Activated CD8-positive, alpha-beta T cell treated with anti-CD3 and anti-CD28 coated beads, Interleukin-2, amount 10 ng/mL, durations not matched to agents 7 days and 5 days (primary cell): ENCODE measurements at regions not wholly inside any gene's neighbourhood (a gene's known extent, or its start where the extent isn't known, plus 50 kb on each side); places are given as distances from the start of the nearest gene placed in this dataset.

Source experiments
- ATAC-seq: fragments of 150-1000 bp; cut with Tn5 transposase; one replicate; pipeline ENCODE4 v1.10.0; 2021; ENCODE audit warnings: moderate library complexity
- CTCF ChIA-PET: fragments of 350-600 bp; sonication (Branson Sonifier 250); formaldehyde crosslinking; loops from one replicate; lab custom pipeline; 2021; ENCODE audit warnings: antibody characterized with exemption; lab: Charles Lee
- POLR2A ChIA-PET: fragments of 350-600 bp; sonication (Branson Sonifier 250); formaldehyde crosslinking; loops from one replicate; lab custom pipeline; 2021; ENCODE audit warnings: antibody characterized with exemption; lab: Charles Lee
- DNase-seq: peaks from one replicate; pipeline ENCODE4 v3.0.0-alpha.2; 2020
- H3K27ac Mint-ChIP-seq: one replicate; pipeline ENCODE4 v1.8.0; 2021; ENCODE audit warnings: mild to moderate bottlenecking, mixed read lengths
- H3K27me3 Mint-ChIP-seq: one replicate; pipeline ENCODE4 v1.8.0; 2021; ENCODE audit warnings: low read depth, mixed read lengths
- H3K36me3 Mint-ChIP-seq: one replicate; pipeline ENCODE4 v1.8.0; 2021; ENCODE audit warnings: low read depth, mixed read lengths
- H3K4me1 Mint-ChIP-seq: one replicate; pipeline ENCODE4 v1.8.0; 2021; ENCODE audit warnings: low read depth, mixed read lengths
- H3K4me3 Mint-ChIP-seq: one replicate; pipeline ENCODE4 v1.8.0; 2021; ENCODE audit warnings: mild to moderate bottlenecking, mixed read lengths
- H3K9me3 Mint-ChIP-seq: one replicate; pipeline ENCODE4 v1.8.0; 2022; ENCODE audit warnings: mixed read lengths; ENCODE audit not compliant: insufficient read depth

DNA sequence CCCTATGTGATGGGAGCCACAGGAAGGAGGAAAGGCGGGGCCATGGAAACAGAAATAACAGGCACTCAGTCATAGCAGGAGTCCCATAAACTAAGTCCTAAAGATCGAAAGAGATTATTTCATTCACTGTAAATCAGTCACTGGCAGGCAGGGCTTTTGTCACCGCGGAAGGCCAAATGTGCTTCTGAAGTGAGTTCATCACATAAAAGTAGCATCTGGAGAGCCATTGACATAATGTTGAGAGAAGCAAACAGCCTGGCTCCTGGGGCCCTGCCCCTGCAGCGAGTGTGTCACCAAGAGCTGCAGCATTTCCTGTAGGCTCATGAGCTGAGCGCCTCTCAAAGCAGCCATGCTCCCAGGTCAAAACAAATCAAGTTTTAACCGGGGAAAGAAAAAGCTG is 476.2 kb downstream of the HAPSTR1 start:
- H3K36me3 Mint-ChIP-seq, result no peaks in the 10 kb centered on the region
- no peaks in the 10 kb centered on the region for H3K4me1 Mint-ChIP-seq
- CTCF ChIA-PET, result no interaction called here
- DNase-seq, result no peak
- no peak overlapping the region for H3K27ac Mint-ChIP-seq
- no peaks in the 10 kb centered on the region for H3K9me3 Mint-ChIP-seq
- ATAC-seq, result no peak
- H3K27me3 Mint-ChIP-seq, result no peaks in the 10 kb centered on the region
- POLR2A ChIA-PET, result no interaction called here
- H3K4me3 Mint-ChIP-seq, result no peak overlapping the region

DNA sequence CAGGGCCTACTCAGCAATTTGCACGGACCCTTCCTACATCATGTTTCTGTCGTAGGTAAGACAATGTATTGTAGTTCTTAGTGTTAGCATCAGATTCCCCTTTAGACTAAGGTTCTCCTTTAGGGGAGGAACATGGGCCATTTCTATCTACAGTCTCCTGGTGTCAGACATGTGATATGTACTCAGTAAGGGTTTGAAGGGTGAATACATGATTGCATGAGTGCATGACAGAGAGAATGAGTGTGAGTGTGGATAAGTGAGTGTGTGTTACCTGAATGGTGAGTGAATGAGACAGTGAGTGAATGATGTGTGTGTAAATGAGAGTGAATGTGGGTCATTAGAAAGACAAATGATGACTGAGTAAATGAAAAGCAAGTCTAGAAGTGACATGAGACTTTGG is 476.8 kb downstream of the HAPSTR1 start:
- ChIA-PET CTCF (no interaction called here), POLR2A (no interaction called here)
- no peaks in the 10 kb centered on the region for H3K27me3 Mint-ChIP-seq
- no peak overlapping the region for H3K27ac Mint-ChIP-seq
- no peaks in the 10 kb centered on the region for H3K4me1 Mint-ChIP-seq
- H3K36me3 Mint-ChIP-seq, result no peaks in the 10 kb centered on the region
- ATAC-seq (no peak), DNase-seq (no peak)
- no peaks in the 10 kb centered on the region for H3K9me3 Mint-ChIP-seq
- no peak overlapping the region for H3K4me3 Mint-ChIP-seq

DNA sequence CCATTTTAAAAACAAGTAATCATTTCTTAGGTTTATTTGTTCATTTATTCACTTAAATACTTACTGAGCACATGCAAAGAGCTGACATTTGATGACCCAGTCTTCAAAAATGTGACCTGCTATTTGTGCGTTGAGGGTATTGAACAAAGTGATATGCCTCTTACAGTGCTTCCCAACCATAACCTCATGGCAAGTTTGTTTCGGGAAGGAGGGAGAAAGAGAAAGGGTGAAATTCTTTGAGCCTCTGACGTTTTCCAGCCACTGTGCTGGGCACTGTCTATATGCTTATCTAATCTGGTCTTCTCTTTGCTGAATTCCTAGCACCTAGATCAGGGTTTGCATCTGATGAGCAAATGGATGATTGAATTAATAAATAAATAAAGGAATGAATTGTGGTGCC is 479.1 kb downstream of the HAPSTR1 start:
- ATAC-seq, result no peak

DNA sequence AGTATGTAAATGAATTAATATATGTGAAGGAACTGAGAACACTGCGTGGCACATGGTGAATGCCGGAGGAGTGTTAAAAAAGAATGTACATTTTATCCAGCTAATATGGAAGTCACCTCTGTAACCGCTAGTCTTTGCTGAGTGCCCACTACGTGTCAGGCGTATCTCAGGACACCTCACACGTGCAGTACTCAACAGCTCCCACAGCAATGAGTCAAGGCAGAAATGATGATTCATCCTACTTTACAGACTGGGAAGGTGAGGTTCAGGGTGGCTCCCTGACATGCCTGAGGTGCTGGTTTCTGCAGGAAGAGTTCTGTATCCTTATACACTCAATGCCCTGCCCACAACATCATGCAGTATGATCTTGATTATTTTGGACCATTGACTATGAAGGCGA is 487.0 kb downstream of the HAPSTR1 start:
- H3K27ac Mint-ChIP-seq, result no peak overlapping the region
- CTCF ChIA-PET, result no interaction called here
- H3K4me1 Mint-ChIP-seq, result no peaks in the 10 kb centered on the region
- no peak overlapping the region for H3K4me3 Mint-ChIP-seq
- no peaks in the 10 kb centered on the region for H3K27me3 Mint-ChIP-seq
- POLR2A ChIA-PET, result no interaction called here
- DNase-seq (no peak), ATAC-seq (no peak)
- no peaks in the 10 kb centered on the region for H3K36me3 Mint-ChIP-seq
- H3K9me3 Mint-ChIP-seq, result no peaks in the 10 kb centered on the region

More for the DNA sequence above, 479.1 kb downstream of the HAPSTR1 start:
- no peaks in the 10 kb centered on the region for H3K9me3 Mint-ChIP-seq
- no peak overlapping the region for H3K4me3 Mint-ChIP-seq
- CTCF ChIA-PET, result no interaction called here
- POLR2A ChIA-PET, result no interaction called here
- no peak overlapping the region for H3K27ac Mint-ChIP-seq
- no peaks in the 10 kb centered on the region for H3K4me1 Mint-ChIP-seq
- H3K27me3 Mint-ChIP-seq, result no peaks in the 10 kb centered on the region
- H3K36me3 Mint-ChIP-seq, result no peaks in the 10 kb centered on the region
- no peak for DNase-seq

DNA sequence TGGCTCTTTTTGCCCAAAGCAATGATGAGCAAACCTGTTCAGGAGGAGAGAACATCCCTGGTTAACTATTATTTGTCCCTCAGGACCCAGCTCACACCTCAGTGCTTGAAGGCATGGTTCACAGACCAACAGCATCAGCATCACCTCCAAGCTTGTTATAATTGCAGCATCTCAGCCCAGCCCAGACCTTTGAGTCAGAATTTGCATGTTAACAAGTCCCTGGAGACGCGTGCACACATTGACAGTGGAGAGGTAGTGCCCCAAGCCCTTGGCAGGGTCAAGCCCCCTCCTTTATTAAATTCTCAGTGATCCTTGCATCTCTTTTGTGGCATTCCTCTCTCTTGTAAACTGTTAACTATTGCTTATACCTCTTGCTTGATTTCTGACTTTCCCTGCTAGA is 488.6 kb downstream of the HAPSTR1 start:
- POLR2A ChIA-PET, result no interaction called here

DNA sequence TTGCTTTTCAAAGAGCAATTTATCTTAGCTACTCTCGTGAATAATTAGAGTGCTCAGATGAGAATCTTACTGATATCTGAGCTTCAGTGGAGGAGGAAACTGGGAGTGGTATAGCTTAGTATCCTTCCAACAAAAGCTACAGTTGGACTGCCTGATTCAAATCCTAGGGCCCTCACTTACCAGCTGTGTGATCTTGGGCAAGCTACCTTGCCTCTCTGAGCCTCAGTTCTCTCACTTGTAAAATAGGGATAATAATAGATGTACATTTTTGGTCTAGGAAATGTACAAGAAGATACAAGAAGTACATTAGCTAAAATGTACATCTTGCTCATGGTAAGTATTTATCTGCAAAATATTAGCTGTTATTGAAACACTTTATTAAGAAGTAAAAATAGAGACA is 502.0 kb downstream of the HAPSTR1 start:
- DNase-seq (no peak), ATAC-seq (no peak)
- Mint-ChIP-seq H3K4me3 (no peak overlapping the region), H3K4me1 (no peaks in the 10 kb centered on the region), H3K9me3 (peaks cover 6% of the 10 kb centered on the region), H3K36me3 (no peaks in the 10 kb centered on the region), H3K27ac (no peak overlapping the region), H3K27me3 (no peaks in the 10 kb centered on the region)
- ChIA-PET POLR2A (no interaction called here), CTCF (no interaction called here)

More for the DNA sequence above, 488.6 kb downstream of the HAPSTR1 start:
- H3K4me1 Mint-ChIP-seq, result no peaks in the 10 kb centered on the region
- no peak for ATAC-seq
- no peaks in the 10 kb centered on the region for H3K9me3 Mint-ChIP-seq
- H3K27me3 Mint-ChIP-seq, result no peaks in the 10 kb centered on the region
- CTCF ChIA-PET, result no interaction called here
- no peak overlapping the region for H3K4me3 Mint-ChIP-seq
- no peak for DNase-seq
- no peak overlapping the region for H3K27ac Mint-ChIP-seq
- no peaks in the 10 kb centered on the region for H3K36me3 Mint-ChIP-seq

GRCh38 chr16:9594047-9594446 is 502.6 kb downstream of the HAPSTR1 start:
- no peak for DNase-seq
- Mint-ChIP-seq H3K4me1 (no peaks in the 10 kb centered on the region), H3K27ac (no peak overlapping the region), H3K4me3 (no peak overlapping the region), H3K9me3 (peaks cover 6% of the 10 kb centered on the region), H3K27me3 (no peaks in the 10 kb centered on the region), H3K36me3 (no peaks in the 10 kb centered on the region)
- ATAC-seq, result no peak
- POLR2A ChIA-PET, result no interaction called here
- CTCF ChIA-PET, result no interaction called here

GRCh38 chr16:9594946-9595345 is 503.5 kb downstream of the HAPSTR1 start:
- Mint-ChIP-seq H3K9me3 (peaks cover 6% of the 10 kb centered on the region), H3K27me3 (no peaks in the 10 kb centered on the region), H3K4me1 (no peaks in the 10 kb centered on the region), H3K27ac (no peak overlapping the region), H3K36me3 (no peaks in the 10 kb centered on the region), H3K4me3 (no peak overlapping the region)
- ChIA-PET POLR2A (no interaction called here), CTCF (no interaction called here)
- no peak for DNase-seq
- no peak for ATAC-seq

GRCh38 chr16:9595393-9595792 is 503.9 kb downstream of the HAPSTR1 start:
- CTCF ChIA-PET, result no interaction called here
- no peak overlapping the region for H3K27ac Mint-ChIP-seq
- DNase-seq (no peak), ATAC-seq (no peak)
- peaks cover 5% of the 10 kb centered on the region for H3K9me3 Mint-ChIP-seq
- POLR2A ChIA-PET, result no interaction called here
- no peaks in the 10 kb centered on the region for H3K4me1 Mint-ChIP-seq
- H3K36me3 Mint-ChIP-seq, result no peaks in the 10 kb centered on the region
- no peaks in the 10 kb centered on the region for H3K27me3 Mint-ChIP-seq
- H3K4me3 Mint-ChIP-seq, result no peak overlapping the region

- ATAC-seq, result no peak
- H3K27ac Mint-ChIP-seq, result no peak overlapping the region
- no peaks in the 10 kb centered on the region for H3K4me1 Mint-ChIP-seq
- H3K4me3 Mint-ChIP-seq, result no peak overlapping the region
- CTCF ChIA-PET, result no interaction called here
- no peaks in the 10 kb centered on the region for H3K36me3 Mint-ChIP-seq
- POLR2A ChIA-PET, result no interaction called here
- no peaks in the 10 kb centered on the region for H3K27me3 Mint-ChIP-seq
- H3K9me3 Mint-ChIP-seq, result no peaks in the 10 kb centered on the region
- DNase-seq, result no peak
These were observed 505.3 kb downstream of the HAPSTR1 start for GRCh38 chr16:9596788-9597187.

- Mint-ChIP-seq H3K4me1 (no peaks in the 10 kb centered on the region), H3K9me3 (no peaks in the 10 kb centered on the region), H3K27ac (no peak overlapping the region), H3K27me3 (no peaks in the 10 kb centered on the region), H3K36me3 (no peaks in the 10 kb centered on the region), H3K4me3 (no peak overlapping the region)
- no peak for ATAC-seq
- no peak for DNase-seq
- POLR2A ChIA-PET, result no interaction called here
- CTCF ChIA-PET, result no interaction called here
These were observed 506.7 kb downstream of the HAPSTR1 start for GRCh38 chr16:9597967-9598730.

DNA sequence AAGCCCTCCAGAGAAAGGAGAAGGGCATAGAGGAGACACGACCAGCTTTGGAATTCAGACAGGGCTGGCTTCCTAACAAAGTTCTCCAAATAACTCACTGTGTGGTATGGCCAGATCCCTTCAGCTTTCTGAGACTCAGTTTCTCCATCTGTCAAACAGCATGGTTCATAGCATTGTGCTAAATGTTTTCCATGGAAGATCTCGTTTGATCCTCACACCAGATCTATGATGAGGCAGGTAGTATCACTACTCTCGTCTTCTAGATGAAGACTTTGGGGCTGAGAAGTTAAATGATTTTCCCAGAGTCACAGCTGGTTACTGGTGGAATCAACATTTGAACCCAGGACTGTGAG is 507.3 kb downstream of the HAPSTR1 start:
- ATAC-seq (no peak), DNase-seq (no peak)
- no peaks in the 10 kb centered on the region for H3K4me1 Mint-ChIP-seq
- no peak overlapping the region for H3K4me3 Mint-ChIP-seq
- H3K27me3 Mint-ChIP-seq, result no peaks in the 10 kb centered on the region
- no peaks in the 10 kb centered on the region for H3K36me3 Mint-ChIP-seq
- no peaks in the 10 kb centered on the region for H3K9me3 Mint-ChIP-seq
- CTCF ChIA-PET, result no interaction called here
- POLR2A ChIA-PET, result no interaction called here
- no peak overlapping the region for H3K27ac Mint-ChIP-seq
